Neural cell (in vitro differentiated cells): ENCODE measurements at regions not wholly inside any gene's neighbourhood (a gene's known extent, or its start where the extent isn't known, plus 50 kb on each side); places are given as distances from the start of the nearest gene placed in this dataset.

Experiments used
- H2AFZ ChIP-seq: fragments of 200-600, 300-800 bp; sonication (generic), shearing (Covaris generic); 2 replicates; pipeline ENCODE4 v1.6.0; 2014; ENCODE audit warnings: low read depth, mild to moderate bottlenecking, antibody characterized with exemption, low read length, moderate library complexity
- H3F3A ChIP-seq: fragments of 200-600 bp; shearing (Covaris generic); 2 replicates; pipeline ENCODE4 v1.6.1; 2016; ENCODE audit warnings: mild to moderate bottlenecking, moderate library complexity, mixed read lengths, antibody characterized with exemption, low read length; ENCODE audit not compliant: insufficient read depth, poor library complexity, severe bottlenecking
- H3K27ac ChIP-seq: fragments of 200-600, 300-800 bp; sonication (generic), shearing (Covaris generic); 2 replicates; pipeline ENCODE4 v1.5.1; 2014; ENCODE audit warnings: mild to moderate bottlenecking, low read length, moderate library complexity
- H3K27me3 ChIP-seq: fragments of 300-800, 200-600 bp; sonication (generic), shearing (Covaris generic); 2 replicates; pipeline ENCODE4 v1.6.0; 2014; ENCODE audit warnings: mild to moderate bottlenecking, low read depth, low read length, moderate library complexity; ENCODE audit not compliant: insufficient read depth
- H3K36me3 ChIP-seq: fragments of 300-800, 200-600 bp; sonication (generic), shearing (Covaris generic); 2 replicates; pipeline ENCODE4 v1.5.1; 2014; ENCODE audit warnings: mild to moderate bottlenecking, antibody characterized with exemption, low read length, moderate library complexity; ENCODE audit not compliant: insufficient read depth
- H3K4me2 ChIP-seq: fragments of 300-800, 200-600 bp; sonication (generic), shearing (Covaris generic); 2 replicates; pipeline ENCODE4 v1.6.0; 2014; ENCODE audit warnings: mild to moderate bottlenecking, low read length
- H3K4me3 ChIP-seq: fragments of 300-800, 200-600 bp; sonication (generic), shearing (Covaris generic); 2 replicates; pipeline ENCODE4 v1.5.1; 2014; ENCODE audit warnings: mild to moderate bottlenecking, low read length, moderate library complexity
- H3K79me2 ChIP-seq: fragments of 200-600 bp; shearing (Covaris generic); replicated peaks from 2 replicates; pipeline ENCODE4 v1.6.0; 2014; ENCODE audit warnings: mild to moderate bottlenecking, low read length, moderate library complexity; ENCODE audit not compliant: insufficient read depth
- H3K9ac ChIP-seq: fragments of 300-800, 200-600 bp; sonication (generic), shearing (Covaris generic); 2 replicates; pipeline ENCODE4 v1.6.1; 2016; ENCODE audit warnings: mild to moderate bottlenecking, low read length, mixed read lengths
- H3K9me2 ChIP-seq: fragments of 200-600 bp; shearing (Covaris generic); 2 replicates; pipeline ENCODE4 v1.6.1; 2016; ENCODE audit warnings: mild to moderate bottlenecking, low read length, mixed read lengths; ENCODE audit not compliant: insufficient read depth
- H3K9me3 ChIP-seq: fragments of 200-600, 300-800 bp; sonication (generic), shearing (Covaris generic); 2 replicates; pipeline ENCODE4 v1.6.1; 2016; ENCODE audit warnings: mild to moderate bottlenecking, mixed run types, low read length, moderate library complexity, mixed read lengths
- H4K20me1 ChIP-seq: fragments of 200-600 bp; shearing (Covaris generic); 2 replicates; pipeline ENCODE4 v1.6.1; 2016; ENCODE audit warnings: mild to moderate bottlenecking, mixed run types; ENCODE audit not compliant: insufficient read depth
- EP300 ChIP-seq: fragments of 450-650 bp; conservative IDR thresholded peaks from 2 replicates; pipeline ENCODE4 v1.6.1; 2014; ENCODE audit warnings: antibody characterized with exemption, mild to moderate bottlenecking, moderate library complexity; ENCODE audit not compliant: poor library complexity, severe bottlenecking
- EZH2 ChIP-seq: fragments of 200-600, 300-800 bp; shearing (Covaris generic), sonication (generic); IDR thresholded peaks from 2 replicates; pipeline ENCODE4 v1.6.1; 2014; ENCODE audit warnings: antibody characterized with exemption, low read length, borderline replicate concordance, mild to moderate bottlenecking; ENCODE audit not compliant: insufficient read depth, poor library complexity, severe bottlenecking
- MXI1 ChIP-seq: fragments of 450-650 bp; conservative IDR thresholded peaks from 2 replicates; pipeline ENCODE4 v1.6.1; 2014; ENCODE audit warnings: antibody characterized with exemption, mild to moderate bottlenecking; ENCODE audit not compliant: poor library complexity, severe bottlenecking
- POLR2AphosphoS5 ChIP-seq: IDR thresholded peaks from 2 replicates; pipeline ENCODE4 v1.6.1; 2012
- RAD21 ChIP-seq: fragments of 450-650 bp; conservative IDR thresholded peaks from 2 replicates; pipeline ENCODE4 v1.6.1; 2014; ENCODE audit warnings: antibody characterized with exemption, mild to moderate bottlenecking, moderate library complexity
- SMC3 ChIP-seq: fragments of 450-650 bp; conservative IDR thresholded peaks from 2 replicates; pipeline ENCODE4 v1.6.1; 2014; ENCODE audit warnings: antibody characterized with exemption, mild to moderate bottlenecking, moderate library complexity; ENCODE audit not compliant: poor library complexity
- TAF1 ChIP-seq: IDR thresholded peaks from 2 replicates; pipeline ENCODE4 v1.6.1; 2012; ENCODE audit warnings: low read depth
- TF ChIP-seq, protein P1 (sequence below): fragments of 450-650 bp; IDR thresholded peaks from 2 replicates; pipeline ENCODE4 v1.5.1; 2014; ENCODE audit warnings: antibody characterized with exemption, mild to moderate bottlenecking, moderate library complexity; ENCODE audit not compliant: poor library complexity, severe bottlenecking
- TF ChIP-seq, protein P2 (sequence below): IDR thresholded peaks from 2 replicates; pipeline ENCODE4 v1.6.1; 2012; ENCODE audit warnings: borderline replicate concordance

DNA sequence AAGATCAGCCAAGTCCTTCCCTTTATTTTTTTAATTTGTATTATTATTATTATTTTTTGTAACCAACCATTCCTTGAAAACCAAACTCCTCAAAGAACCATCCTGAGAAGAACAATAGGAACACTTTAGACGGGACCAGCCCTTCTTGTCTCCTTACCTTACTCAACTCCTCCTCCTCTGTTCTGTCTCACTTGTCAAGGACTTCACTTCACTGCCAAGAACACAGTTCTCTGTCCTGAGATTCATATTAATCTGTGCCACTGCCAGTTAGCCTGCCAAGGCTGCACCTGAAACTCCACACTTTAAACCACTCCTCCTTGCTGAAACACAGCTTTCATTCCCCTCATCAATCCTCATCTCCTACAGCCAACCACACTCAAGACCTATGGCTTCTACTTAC is 73.8 kb upstream of the ATP1A1 start:
- H3K9me3 ChIP-seq: no peaks in the 10 kb centered on the region
- H3K4me3 ChIP-seq: no peak overlapping the region
- H3K79me2 ChIP-seq: no peaks in the 10 kb centered on the region
- no peaks in the 10 kb centered on the region for H3K36me3 ChIP-seq
- H3K9me2 ChIP-seq: no peaks in the 10 kb centered on the region
- no peak overlapping the region for H3K4me2 ChIP-seq
- H2AFZ ChIP-seq: no peak overlapping the region
- H4K20me1 ChIP-seq: no peaks in the 10 kb centered on the region
- H3F3A ChIP-seq: no peaks in the 10 kb centered on the region
- no peaks in the 10 kb centered on the region for H3K27me3 ChIP-seq
- no peak for TF ChIP-seq EP300
- no peak for TF ChIP-seq TAF1
- no peak for TF ChIP-seq MXI1
- TF ChIP-seq, protein P1, sequence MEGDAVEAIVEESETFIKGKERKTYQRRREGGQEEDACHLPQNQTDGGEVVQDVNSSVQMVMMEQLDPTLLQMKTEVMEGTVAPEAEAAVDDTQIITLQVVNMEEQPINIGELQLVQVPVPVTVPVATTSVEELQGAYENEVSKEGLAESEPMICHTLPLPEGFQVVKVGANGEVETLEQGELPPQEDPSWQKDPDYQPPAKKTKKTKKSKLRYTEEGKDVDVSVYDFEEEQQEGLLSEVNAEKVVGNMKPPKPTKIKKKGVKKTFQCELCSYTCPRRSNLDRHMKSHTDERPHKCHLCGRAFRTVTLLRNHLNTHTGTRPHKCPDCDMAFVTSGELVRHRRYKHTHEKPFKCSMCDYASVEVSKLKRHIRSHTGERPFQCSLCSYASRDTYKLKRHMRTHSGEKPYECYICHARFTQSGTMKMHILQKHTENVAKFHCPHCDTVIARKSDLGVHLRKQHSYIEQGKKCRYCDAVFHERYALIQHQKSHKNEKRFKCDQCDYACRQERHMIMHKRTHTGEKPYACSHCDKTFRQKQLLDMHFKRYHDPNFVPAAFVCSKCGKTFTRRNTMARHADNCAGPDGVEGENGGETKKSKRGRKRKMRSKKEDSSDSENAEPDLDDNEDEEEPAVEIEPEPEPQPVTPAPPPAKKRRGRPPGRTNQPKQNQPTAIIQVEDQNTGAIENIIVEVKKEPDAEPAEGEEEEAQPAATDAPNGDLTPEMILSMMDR: no peak
- no peak for TF ChIP-seq SMC3
- TF ChIP-seq, protein P2, sequence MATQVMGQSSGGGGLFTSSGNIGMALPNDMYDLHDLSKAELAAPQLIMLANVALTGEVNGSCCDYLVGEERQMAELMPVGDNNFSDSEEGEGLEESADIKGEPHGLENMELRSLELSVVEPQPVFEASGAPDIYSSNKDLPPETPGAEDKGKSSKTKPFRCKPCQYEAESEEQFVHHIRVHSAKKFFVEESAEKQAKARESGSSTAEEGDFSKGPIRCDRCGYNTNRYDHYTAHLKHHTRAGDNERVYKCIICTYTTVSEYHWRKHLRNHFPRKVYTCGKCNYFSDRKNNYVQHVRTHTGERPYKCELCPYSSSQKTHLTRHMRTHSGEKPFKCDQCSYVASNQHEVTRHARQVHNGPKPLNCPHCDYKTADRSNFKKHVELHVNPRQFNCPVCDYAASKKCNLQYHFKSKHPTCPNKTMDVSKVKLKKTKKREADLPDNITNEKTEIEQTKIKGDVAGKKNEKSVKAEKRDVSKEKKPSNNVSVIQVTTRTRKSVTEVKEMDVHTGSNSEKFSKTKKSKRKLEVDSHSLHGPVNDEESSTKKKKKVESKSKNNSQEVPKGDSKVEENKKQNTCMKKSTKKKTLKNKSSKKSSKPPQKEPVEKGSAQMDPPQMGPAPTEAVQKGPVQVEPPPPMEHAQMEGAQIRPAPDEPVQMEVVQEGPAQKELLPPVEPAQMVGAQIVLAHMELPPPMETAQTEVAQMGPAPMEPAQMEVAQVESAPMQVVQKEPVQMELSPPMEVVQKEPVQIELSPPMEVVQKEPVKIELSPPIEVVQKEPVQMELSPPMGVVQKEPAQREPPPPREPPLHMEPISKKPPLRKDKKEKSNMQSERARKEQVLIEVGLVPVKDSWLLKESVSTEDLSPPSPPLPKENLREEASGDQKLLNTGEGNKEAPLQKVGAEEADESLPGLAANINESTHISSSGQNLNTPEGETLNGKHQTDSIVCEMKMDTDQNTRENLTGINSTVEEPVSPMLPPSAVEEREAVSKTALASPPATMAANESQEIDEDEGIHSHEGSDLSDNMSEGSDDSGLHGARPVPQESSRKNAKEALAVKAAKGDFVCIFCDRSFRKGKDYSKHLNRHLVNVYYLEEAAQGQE: no peak
- no peak for TF ChIP-seq POLR2AphosphoS5
- TF ChIP-seq RAD21: no peak
- H3K27ac ChIP-seq: no peak overlapping the region
- no peak overlapping the region for H3K9ac ChIP-seq

DNA sequence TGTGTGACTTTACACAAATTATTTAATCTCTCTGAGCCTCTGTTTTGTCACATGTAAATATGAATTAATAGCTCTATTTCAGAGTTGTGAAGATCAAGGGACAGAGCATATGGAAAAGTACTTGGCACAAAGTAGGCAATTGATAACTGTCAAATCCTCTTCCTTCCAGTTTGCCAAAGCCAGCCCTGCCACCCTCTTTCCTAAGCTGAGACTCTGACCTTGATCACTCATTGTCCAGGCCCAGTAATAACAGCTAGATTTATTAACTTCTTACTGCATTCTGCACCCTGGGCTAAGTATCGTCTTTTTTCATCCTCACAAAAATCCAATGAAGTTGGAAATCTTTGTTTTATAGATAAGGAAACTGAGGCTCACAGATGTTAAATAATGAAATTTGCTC is 70.8 kb upstream of the ATP1A1 start:
- Histone ChIP-seq H3K9me3 (no peaks in the 10 kb centered on the region), H3F3A (no peaks in the 10 kb centered on the region), H3K9me2 (no peaks in the 10 kb centered on the region), H3K4me2 (no peak overlapping the region), H3K4me3 (no peak overlapping the region), H3K9ac (no peak overlapping the region), H4K20me1 (no peaks in the 10 kb centered on the region), H3K36me3 (no peaks in the 10 kb centered on the region), H3K27ac (no peak overlapping the region), H3K79me2 (no peaks in the 10 kb centered on the region), H2AFZ (no peak overlapping the region), H3K27me3 (no peaks in the 10 kb centered on the region)
- TF ChIP-seq EZH2 (no peak), MXI1 (no peak), POLR2AphosphoS5 (no peak)

DNA sequence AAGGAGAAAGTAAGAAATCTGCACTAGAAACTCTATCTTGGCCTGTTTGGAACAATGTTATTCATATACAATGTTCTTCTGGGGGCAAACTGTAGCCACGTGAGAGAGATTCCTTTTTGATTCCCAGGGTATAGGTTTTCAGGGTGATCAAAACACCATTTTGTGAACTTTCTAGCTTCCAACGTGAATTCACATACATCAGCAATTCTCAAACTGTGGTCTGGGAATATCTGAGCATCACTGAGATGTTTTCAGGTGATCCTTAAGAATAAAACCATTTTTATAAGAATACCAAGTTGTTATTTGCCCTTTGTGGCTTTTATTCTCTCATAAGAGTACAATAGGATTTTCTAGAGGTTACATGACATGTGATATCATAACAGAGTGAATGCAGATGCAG is 66.9 kb upstream of the ATP1A1 start:
- H3K9me2 ChIP-seq: no peaks in the 10 kb centered on the region
- H3K9me3 ChIP-seq: no peaks in the 10 kb centered on the region
- no peak overlapping the region for H3K9ac ChIP-seq
- no peaks in the 10 kb centered on the region for H3K79me2 ChIP-seq
- no peak overlapping the region for H3K4me3 ChIP-seq
- H4K20me1 ChIP-seq: no peaks in the 10 kb centered on the region
- H3K36me3 ChIP-seq: no peaks in the 10 kb centered on the region
- no peaks in the 10 kb centered on the region for H3K27me3 ChIP-seq
- H3K27ac ChIP-seq: no peak overlapping the region
- H3K4me2 ChIP-seq: no peak overlapping the region
- H3F3A ChIP-seq: no peaks in the 10 kb centered on the region
- no peak overlapping the region for H2AFZ ChIP-seq
- no peak for TF ChIP-seq MXI1
- TF ChIP-seq, protein P1: no peak
- TF ChIP-seq, protein P2: no peak
- TF ChIP-seq POLR2AphosphoS5: no peak
